DOHH2 (cell line): ENCODE measurements at regions not wholly inside any gene's neighbourhood (a gene's known extent, or its start where the extent isn't known, plus 50 kb on each side); places are given as distances from the start of the nearest gene placed in this dataset.

Experiments
- H3F3A ChIP-seq: fragments of 200-600 bp; sonication (generic), shearing (Covaris generic); 2 replicates; pipeline ENCODE4 v1.6.0; 2016; ENCODE audit warnings: antibody characterized with exemption, mild to moderate bottlenecking; ENCODE audit not compliant: control insufficient read depth, insufficient read depth
- H3K27ac ChIP-seq: fragments of 200-600 bp; sonication (generic); 2 replicates; pipeline ENCODE4 v1.5.1; 2014; ENCODE audit warnings: low read depth, mild to moderate bottlenecking, low read length, moderate library complexity
- H3K27me3 ChIP-seq: fragments of 200-600 bp; sonication (generic); 2 replicates; pipeline ENCODE4 v1.6.1; 2014; ENCODE audit warnings: mild to moderate bottlenecking, low read length, mixed read lengths; ENCODE audit not compliant: control insufficient read depth
- H3K36me3 ChIP-seq: fragments of 200-600 bp; sonication (generic); 2 replicates; pipeline ENCODE4 v1.6.1; 2014; ENCODE audit warnings: mild to moderate bottlenecking, low read length, moderate library complexity, mixed read lengths; ENCODE audit not compliant: control insufficient read depth
- H3K4me1 ChIP-seq: fragments of 200-600 bp; sonication (generic); 2 replicates; pipeline ENCODE4 v1.6.1; 2014; ENCODE audit warnings: mild to moderate bottlenecking, low read length, mixed read lengths; ENCODE audit not compliant: control insufficient read depth
- H3K4me2 ChIP-seq: fragments of 200-600 bp; sonication (generic); 2 replicates; pipeline ENCODE4 v1.6.0; 2014; ENCODE audit warnings: mild to moderate bottlenecking, low read length, moderate library complexity
- H3K4me3 ChIP-seq: fragments of 200-600 bp; sonication (generic); 2 replicates; pipeline ENCODE4 v1.5.1; 2014; ENCODE audit warnings: mild to moderate bottlenecking, low read length, mixed read lengths
- H3K79me2 ChIP-seq: fragments of 200-600 bp; sonication (generic); 2 replicates; pipeline ENCODE4 v1.6.1; 2014; ENCODE audit warnings: mild to moderate bottlenecking, low read length, mixed read lengths; ENCODE audit not compliant: control insufficient read depth
- H3K9me2 ChIP-seq: fragments of 200-600 bp; sonication (generic); replicated peaks from 2 replicates; pipeline ENCODE4 v1.6.1; 2014; ENCODE audit warnings: mild to moderate bottlenecking, low read length, mixed read lengths; ENCODE audit not compliant: control insufficient read depth
- H3K9me3 ChIP-seq: fragments of 200-600 bp; sonication (generic); 2 replicates; pipeline ENCODE4 v1.6.1; 2014; ENCODE audit warnings: antibody characterized with exemption, low read length, mixed read lengths; ENCODE audit not compliant: control insufficient read depth, insufficient read depth
- H4K20me1 ChIP-seq: fragments of 200-600 bp; sonication (generic); 2 replicates; pipeline ENCODE4 v1.6.0; 2014; ENCODE audit warnings: low read depth, mild to moderate bottlenecking, antibody characterized with exemption, low read length, moderate library complexity; ENCODE audit not compliant: control insufficient read depth, insufficient read depth
- EZH2phosphoT487 ChIP-seq: fragments of 200-600 bp; sonication (generic); IDR thresholded peaks from 2 replicates; pipeline ENCODE4 v1.6.1; 2017; ENCODE audit warnings: borderline replicate concordance, mild to moderate bottlenecking, antibody characterized with exemption, low read length, moderate library complexity, mixed read lengths
- TF ChIP-seq, protein P1 (sequence below): fragments of 200-600 bp; sonication (generic); IDR thresholded peaks from one replicate; pipeline ENCODE4 v1.5.1; 2014; ENCODE audit warnings: antibody characterized with exemption, mild to moderate bottlenecking, low read depth, low read length; ENCODE audit not compliant: poor library complexity, severe bottlenecking

DNA sequence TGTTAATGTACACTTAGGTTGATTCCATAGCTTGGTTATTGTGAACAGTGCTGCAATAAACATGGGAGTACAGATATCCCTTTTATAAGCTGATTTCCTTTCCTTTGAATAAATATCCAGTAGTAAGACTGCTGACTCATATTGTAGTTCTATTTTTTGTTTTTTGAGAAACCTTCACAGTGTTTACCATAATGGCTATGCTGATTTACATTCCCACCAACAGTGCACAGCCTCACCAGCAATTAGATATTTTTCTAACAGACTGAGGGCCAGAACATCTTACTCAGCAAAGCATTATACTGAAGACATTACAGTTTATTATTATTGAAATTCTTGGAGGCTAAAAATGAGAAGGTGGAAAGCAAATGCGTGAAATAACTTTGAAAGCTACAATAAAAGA lies 187.3 kb upstream of the HEY2 start:
- Histone ChIP-seq H3K9me2 (no peaks in the 10 kb centered on the region), H3K36me3 (no peaks in the 10 kb centered on the region), H3K27me3 (peaks cover 5% of the 10 kb centered on the region; the same call in 1 of the 2 replicates), H3K79me2 (no peaks in the 10 kb centered on the region), H3F3A (no peaks in the 10 kb centered on the region), H3K27ac (no peak overlapping the region), H4K20me1 (no peaks in the 10 kb centered on the region), H3K4me2 (no peak overlapping the region), H3K4me3 (no peak overlapping the region), H3K4me1 (no peaks in the 10 kb centered on the region), H3K9me3 (no peaks in the 10 kb centered on the region)
- TF ChIP-seq, protein P1, sequence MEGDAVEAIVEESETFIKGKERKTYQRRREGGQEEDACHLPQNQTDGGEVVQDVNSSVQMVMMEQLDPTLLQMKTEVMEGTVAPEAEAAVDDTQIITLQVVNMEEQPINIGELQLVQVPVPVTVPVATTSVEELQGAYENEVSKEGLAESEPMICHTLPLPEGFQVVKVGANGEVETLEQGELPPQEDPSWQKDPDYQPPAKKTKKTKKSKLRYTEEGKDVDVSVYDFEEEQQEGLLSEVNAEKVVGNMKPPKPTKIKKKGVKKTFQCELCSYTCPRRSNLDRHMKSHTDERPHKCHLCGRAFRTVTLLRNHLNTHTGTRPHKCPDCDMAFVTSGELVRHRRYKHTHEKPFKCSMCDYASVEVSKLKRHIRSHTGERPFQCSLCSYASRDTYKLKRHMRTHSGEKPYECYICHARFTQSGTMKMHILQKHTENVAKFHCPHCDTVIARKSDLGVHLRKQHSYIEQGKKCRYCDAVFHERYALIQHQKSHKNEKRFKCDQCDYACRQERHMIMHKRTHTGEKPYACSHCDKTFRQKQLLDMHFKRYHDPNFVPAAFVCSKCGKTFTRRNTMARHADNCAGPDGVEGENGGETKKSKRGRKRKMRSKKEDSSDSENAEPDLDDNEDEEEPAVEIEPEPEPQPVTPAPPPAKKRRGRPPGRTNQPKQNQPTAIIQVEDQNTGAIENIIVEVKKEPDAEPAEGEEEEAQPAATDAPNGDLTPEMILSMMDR, result no peak
- TF ChIP-seq EZH2phosphoT487, result no peak

GRCh38 chr6:125564941-125565340 lies 184.5 kb upstream of the HEY2 start:
- Histone ChIP-seq H3K4me1 (0 out of 2 replicates have a peak, but pooled peaks cover under 1% of the 10 kb centered on the region), H4K20me1 (no peaks in the 10 kb centered on the region), H3K9me3 (no peaks in the 10 kb centered on the region), H3K79me2 (no peaks in the 10 kb centered on the region), H3K27me3 (peaks cover 5% of the 10 kb centered on the region; the same call in 1 of the 2 replicates), H3F3A (no peaks in the 10 kb centered on the region), H3K9me2 (no peaks in the 10 kb centered on the region), H3K27ac (no peak overlapping the region), H3K4me3 (no peak overlapping the region), H3K4me2 (no peak overlapping the region), H3K36me3 (no peaks in the 10 kb centered on the region)
- TF ChIP-seq EZH2phosphoT487, result no peak
- TF ChIP-seq, protein P1, result no peak

DNA sequence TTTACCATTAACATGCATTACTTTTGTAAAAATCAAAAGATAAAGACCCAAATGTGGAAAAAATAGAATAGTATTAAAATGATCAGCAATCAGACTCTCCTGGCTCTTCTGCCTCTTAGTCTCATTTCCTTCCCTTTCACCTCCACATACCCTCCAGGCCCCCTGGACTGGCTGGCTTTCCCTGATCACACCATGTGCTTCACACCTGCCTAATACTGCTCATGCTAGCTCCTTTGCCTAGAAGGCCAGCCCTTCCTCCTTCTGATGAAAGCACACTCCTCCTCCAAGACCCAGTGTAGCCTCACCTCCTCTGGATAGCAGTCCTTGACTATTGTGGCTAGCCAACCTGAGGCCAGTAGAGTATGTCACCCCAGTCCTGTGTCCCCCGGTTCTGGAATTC lies 182.0 kb upstream of the HEY2 start:
- Histone ChIP-seq H3K9me3 (no peaks in the 10 kb centered on the region), H3K36me3 (no peaks in the 10 kb centered on the region), H3K27ac (no peak overlapping the region), H3K4me3 (no peak overlapping the region), H3K4me2 (no peak overlapping the region), H3K79me2 (no peaks in the 10 kb centered on the region), H4K20me1 (no peaks in the 10 kb centered on the region), H3K4me1 (0 out of 2 replicates have a peak, but pooled peaks cover 4% of the 10 kb centered on the region), H3K9me2 (no peaks in the 10 kb centered on the region), H3K27me3 (peaks cover 5% of the 10 kb centered on the region; the same call in 1 of the 2 replicates), H3F3A (no peaks in the 10 kb centered on the region)
- TF ChIP-seq, protein P1, result no peak
- TF ChIP-seq EZH2phosphoT487, result no peak
